ENCODE measurements at regions not wholly inside any gene's neighbourhood (a gene's known extent, or its start where the extent isn't known, plus 50 kb on each side); places are given as distances from the start of the nearest gene placed in this dataset.
A peak's percentile ranks its signal among the peaks of the same experiment; 100 is the strongest.
"Not testable (repeated sequence)": the region's sequence is repeated elsewhere in the genome, so short reads cannot be mapped to it uniquely, and the experiment has no call there.

DNA sequence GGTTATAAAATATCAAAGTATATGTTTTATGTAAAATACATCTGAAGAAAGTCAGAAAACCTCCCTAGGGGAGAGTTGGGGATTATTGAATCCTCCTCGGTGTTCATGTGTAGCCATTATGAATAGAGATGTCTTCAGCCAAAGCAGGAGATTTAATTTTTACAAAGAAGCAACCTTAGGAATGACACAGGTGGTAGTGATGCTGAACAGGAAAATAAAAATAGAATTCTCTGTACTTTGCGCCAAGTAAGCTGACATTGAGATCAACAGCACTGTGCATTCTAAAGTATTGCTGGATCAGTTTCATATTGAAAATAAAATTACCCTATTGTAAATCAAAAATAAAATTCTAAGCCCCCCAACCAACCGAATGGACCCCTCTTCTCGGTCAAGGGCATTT, 132.8 kb upstream of the TRHDE start:
- DNase-seq (ENCODE audit: low read depth, low spot score), result no peak
- in situ Hi-C loops (cut with HindIII; ENCODE audit: low pct_unique_long_range_greater_than_20kb, low sequenced_read_pairs), result no loop called here

GRCh38 chr12:72141381-72141780, 130.8 kb upstream of the TRHDE start:
- in situ Hi-C loops (cut with HindIII; ENCODE audit: low pct_unique_long_range_greater_than_20kb, low sequenced_read_pairs), result no loop called here
- DNase-seq (ENCODE audit: low read depth, low spot score), result peak; percentile 48

- no peak for DNase-seq (ENCODE audit: low read depth, low spot score)
- in situ Hi-C loops (cut with HindIII; ENCODE audit: low pct_unique_long_range_greater_than_20kb, low sequenced_read_pairs), result no loop called here
Measured at GRCh38 chr12:72144553-72144952, 127.6 kb upstream of the TRHDE start.

DNA sequence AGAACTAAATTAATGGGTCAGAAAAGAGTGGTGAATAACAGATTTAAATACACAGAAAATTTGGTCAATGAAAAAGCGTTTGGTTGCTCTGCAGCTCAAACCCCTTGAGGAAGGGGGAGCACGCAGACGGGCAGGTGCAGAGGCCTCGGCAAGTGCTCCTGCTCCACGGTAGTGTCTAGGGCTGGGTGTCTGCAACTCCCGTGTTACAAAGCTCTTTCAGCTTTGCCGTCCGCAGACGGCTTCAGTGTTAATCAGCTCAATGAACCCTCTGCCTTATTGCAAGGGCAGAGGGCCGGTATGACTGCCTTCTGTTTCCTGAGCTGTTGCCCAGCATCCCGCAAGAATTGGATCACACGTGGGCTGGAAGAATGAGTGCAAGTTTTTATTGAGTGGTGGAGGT, 125.7 kb upstream of the TRHDE start:
- DNase-seq (ENCODE audit: low read depth, low spot score), result no peak
- in situ Hi-C loops (cut with HindIII; ENCODE audit: low pct_unique_long_range_greater_than_20kb, low sequenced_read_pairs), result no loop called here

DNA sequence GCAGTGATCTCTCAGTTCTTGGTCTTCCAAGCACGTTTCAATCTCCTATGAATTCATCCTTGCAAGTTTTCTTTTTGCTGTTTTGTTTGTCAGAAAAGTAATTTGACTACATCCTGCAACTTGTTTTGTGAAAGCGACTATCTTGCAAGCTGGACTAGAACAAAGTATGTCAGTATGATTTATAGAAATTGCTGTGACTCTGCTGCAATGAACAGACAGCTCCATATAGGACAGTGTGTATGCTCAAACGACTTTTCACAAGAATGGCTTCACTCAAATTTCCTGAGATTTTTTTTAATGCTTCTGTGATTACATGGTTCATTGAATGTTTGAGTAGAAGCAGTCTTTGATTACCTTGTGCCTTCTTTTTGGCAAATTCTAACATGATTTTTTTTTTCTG, 123.5 kb upstream of the TRHDE start:
- no peak for DNase-seq (ENCODE audit: low read depth, low spot score)
- in situ Hi-C loops (cut with HindIII; ENCODE audit: low pct_unique_long_range_greater_than_20kb, low sequenced_read_pairs), result no loop called here

GRCh38 chr12:72162875-72163274, 109.3 kb upstream of the TRHDE start:
- no peak for DNase-seq (ENCODE audit: low read depth, low spot score)
- in situ Hi-C loops (cut with HindIII; ENCODE audit: low pct_unique_long_range_greater_than_20kb, low sequenced_read_pairs), result no loop called here

DNA sequence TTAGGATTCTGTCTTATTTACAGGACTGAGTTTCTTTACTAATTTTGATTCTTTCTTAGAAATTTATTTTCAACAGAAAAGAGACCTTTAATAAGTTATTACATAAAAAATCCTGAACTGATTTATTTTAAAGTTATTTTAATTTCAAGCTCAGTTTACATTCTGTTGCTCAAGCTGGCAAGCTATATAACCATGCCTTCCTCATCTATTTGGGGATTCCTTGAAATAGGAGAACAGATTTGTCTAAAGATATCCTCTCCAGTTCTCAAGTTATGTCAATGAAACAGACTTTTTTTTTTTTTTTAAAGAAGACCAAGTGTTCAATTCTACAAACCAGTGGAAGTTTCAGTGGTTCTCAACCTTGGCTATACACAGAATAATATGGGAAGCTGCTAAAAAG, 103.3 kb upstream of the TRHDE start:
- in situ Hi-C loops (cut with HindIII; ENCODE audit: low pct_unique_long_range_greater_than_20kb, low sequenced_read_pairs), result no loop called here
- no peak for DNase-seq (ENCODE audit: low read depth, low spot score)

GRCh38 chr12:72173974-72174373, 98.2 kb upstream of the TRHDE start:
- in situ Hi-C loops (cut with HindIII; ENCODE audit: low pct_unique_long_range_greater_than_20kb, low sequenced_read_pairs), result no loop called here
- DNase-seq (ENCODE audit: low read depth, low spot score), result no peak

DNA sequence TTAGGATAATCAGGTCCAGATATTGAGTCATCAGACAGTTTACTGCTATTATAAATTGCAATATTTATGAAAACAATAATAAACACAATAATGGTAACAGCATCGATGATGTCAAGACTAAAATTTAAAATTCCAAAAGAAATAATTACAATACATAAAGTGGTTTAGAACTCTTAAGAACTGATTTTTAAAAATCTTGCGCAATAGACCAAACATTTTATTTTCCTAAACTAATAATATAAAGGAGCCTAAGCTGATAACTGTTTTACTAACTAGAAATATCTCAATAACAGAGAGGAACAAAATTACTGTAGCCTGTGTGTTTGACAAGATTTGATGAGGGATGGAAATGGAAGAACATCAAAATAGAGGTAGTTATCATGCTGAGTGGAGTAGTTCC, 93.9 kb upstream of the TRHDE start:
- no peak for DNase-seq (ENCODE audit: low read depth, low spot score)
- in situ Hi-C loops (cut with HindIII; ENCODE audit: low pct_unique_long_range_greater_than_20kb, low sequenced_read_pairs), result no loop called here

- in situ Hi-C loops (cut with HindIII; ENCODE audit: low pct_unique_long_range_greater_than_20kb, low sequenced_read_pairs), result no loop called here
- no peak for DNase-seq (ENCODE audit: low read depth, low spot score)
Measured at GRCh38 chr12:72178871-72179270, 93.3 kb upstream of the TRHDE start.

DNA sequence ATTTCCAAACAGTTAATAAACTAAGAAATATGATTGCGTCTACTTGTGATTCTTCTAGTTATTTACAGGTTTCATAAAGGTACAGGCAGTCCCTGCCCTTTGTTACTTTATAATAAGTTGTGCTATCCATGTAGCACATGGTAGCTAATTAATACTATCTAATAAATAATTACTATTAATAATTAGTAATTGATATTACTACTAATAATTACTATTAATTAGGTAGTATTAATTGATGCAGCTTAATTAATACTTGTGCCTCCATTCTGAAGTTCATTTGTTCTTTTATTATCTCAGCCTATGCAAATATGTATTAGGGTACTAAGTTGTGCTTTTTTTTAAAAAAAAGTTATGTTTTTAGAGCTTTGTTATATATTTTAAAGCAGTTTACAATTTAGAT, 92.3 kb upstream of the TRHDE start:
- DNase-seq (ENCODE audit: low read depth, low spot score), result no peak
- in situ Hi-C loops (cut with HindIII; ENCODE audit: low pct_unique_long_range_greater_than_20kb, low sequenced_read_pairs), result no loop called here

GRCh38 chr12:72184971-72185533, 87.1 kb upstream of the TRHDE start:
- DNase-seq (ENCODE audit: low read depth, low spot score); in situ Hi-C loops (cut with HindIII; ENCODE audit: low pct_unique_long_range_greater_than_20kb, low sequenced_read_pairs): not testable (repeated sequence)

GRCh38 chr12:72189266-72189665, 82.9 kb upstream of the TRHDE start:
- no peak for DNase-seq (ENCODE audit: low read depth, low spot score)
- in situ Hi-C loops (cut with HindIII; ENCODE audit: low pct_unique_long_range_greater_than_20kb, low sequenced_read_pairs), result no loop called here

- DNase-seq (ENCODE audit: low read depth, low spot score), result no peak
- in situ Hi-C loops (cut with HindIII; ENCODE audit: low pct_unique_long_range_greater_than_20kb, low sequenced_read_pairs), result no loop called here
Measured at GRCh38 chr12:72191761-72192160, 80.4 kb upstream of the TRHDE start.

- no peak for DNase-seq (ENCODE audit: low read depth, low spot score)
- in situ Hi-C loops (cut with HindIII; ENCODE audit: low pct_unique_long_range_greater_than_20kb, low sequenced_read_pairs), result no loop called here
Measured at GRCh38 chr12:72197790-72198189, 74.4 kb upstream of the TRHDE start.

DNA sequence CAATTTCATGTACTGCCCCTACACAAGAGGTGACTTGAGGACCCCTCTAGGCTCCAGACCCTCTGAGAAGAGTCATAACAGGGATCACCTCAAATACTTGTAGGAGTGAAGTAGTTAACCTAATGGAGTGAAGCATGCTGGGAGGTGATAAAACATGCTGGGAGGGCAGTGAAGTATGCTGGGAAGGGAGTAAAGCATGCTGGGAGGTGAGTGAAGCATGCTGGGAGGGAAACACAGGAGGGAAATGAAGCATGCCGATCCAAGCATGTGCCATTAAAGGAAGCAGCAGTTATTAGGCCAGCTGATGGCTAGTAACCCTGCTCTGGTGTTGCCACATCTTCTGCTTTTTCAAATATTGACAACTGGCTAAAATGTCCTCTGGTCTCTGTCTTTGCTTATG, 70.7 kb upstream of the TRHDE start:
- DNase-seq (ENCODE audit: low read depth, low spot score), result no peak
- in situ Hi-C loops (cut with HindIII; ENCODE audit: low pct_unique_long_range_greater_than_20kb, low sequenced_read_pairs), result no loop called here

GRCh38 chr12:72203764-72204335, 68.3 kb upstream of the TRHDE start:
- no peak for DNase-seq (ENCODE audit: low read depth, low spot score)
- in situ Hi-C loops (cut with HindIII; ENCODE audit: low pct_unique_long_range_greater_than_20kb, low sequenced_read_pairs), result no loop called here

GRCh38 chr12:72207079-72207478, 65.1 kb upstream of the TRHDE start:
- in situ Hi-C loops (cut with HindIII; ENCODE audit: low pct_unique_long_range_greater_than_20kb, low sequenced_read_pairs), result no loop called here
- no peak for DNase-seq (ENCODE audit: low read depth, low spot score)

GRCh38 chr12:72207486-72208409, 64.4 kb upstream of the TRHDE start:
- in situ Hi-C loops (cut with HindIII; ENCODE audit: low pct_unique_long_range_greater_than_20kb, low sequenced_read_pairs), result no loop called here
- DNase-seq (ENCODE audit: low read depth, low spot score), result no peak
